C1 segment of cervical spinal cord (tissue), 14 donors: ENCODE measurements at regions not wholly inside any gene's neighbourhood (a gene's known extent, or its start where the extent isn't known, plus 50 kb on each side); places are given as distances from the start of the nearest gene placed in this dataset.
"Not testable (repeated sequence)": the region's sequence is repeated elsewhere in the genome, so short reads cannot be mapped to it uniquely, and the experiment has no call there.

Source experiments
- DNase-seq, 14 donors: peaks; one replicate each; lab custom pipeline; 2025; lab: John Stamatoyannopoulos, UW

DNA sequence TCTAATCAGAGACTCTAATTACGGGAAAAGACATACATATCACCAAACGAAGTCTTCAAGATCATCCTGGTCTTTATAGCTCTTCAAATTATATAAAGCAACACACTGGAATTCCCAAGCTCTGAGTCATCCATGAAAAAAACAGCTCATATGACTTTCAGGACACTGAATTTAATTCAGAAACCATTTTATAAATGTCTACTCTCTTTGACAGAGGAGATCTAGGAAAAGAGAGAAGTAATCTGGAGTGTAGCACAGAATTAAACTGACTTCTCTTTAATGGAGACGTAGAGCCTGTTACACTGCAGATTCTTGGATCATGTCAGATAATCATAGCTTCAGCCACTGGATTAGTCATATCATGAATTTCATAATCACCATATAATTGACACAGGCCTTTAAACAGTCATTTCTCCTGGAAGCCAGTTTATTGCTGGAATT, 86.8 kb upstream of the WSB1 start:
- no peak for DNase-seq

DNA sequence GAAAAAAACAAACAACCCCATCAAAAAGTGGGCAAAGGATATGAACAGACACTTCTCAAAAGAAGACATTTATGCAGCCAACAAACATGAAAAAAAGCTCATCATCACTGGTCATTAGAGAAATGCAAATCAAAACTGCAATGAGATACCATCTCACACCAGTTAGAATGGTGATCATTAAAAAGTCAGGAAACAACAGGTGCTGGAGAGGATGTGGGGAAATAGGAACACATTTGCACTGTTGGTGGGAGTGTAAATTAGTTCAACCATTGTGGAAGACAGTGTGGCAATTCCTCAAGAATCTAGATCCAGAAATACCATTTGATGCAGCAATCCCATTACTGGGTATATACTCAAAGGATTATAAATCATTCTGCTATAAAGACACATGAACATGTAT, 85.5 kb upstream of the WSB1 start:
- DNase-seq: not testable (repeated sequence)

- DNase-seq: no peak
These were observed 84.6 kb upstream of the WSB1 start for GRCh38 chr17:27209316-27209715.

DNA sequence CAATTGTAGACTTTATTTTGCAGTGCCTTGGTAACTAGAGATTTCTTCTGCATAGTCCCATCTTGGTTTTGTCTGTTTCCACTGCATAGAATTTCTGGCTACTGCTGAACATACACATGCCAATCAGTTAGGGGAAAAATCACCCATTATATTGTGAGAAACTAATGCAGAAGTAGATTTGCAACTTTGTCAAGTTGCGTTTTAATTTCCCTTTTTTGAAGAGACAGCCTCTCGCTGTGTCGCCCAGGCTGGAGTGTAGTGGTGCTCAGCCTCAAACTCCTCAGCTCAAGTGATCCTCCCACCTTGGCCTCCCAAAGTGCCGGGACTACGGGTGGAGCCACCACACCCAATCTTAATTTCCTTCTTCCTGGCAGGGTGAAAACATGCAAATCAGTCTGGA, 83.1 kb upstream of the WSB1 start:
- DNase-seq: not testable (repeated sequence)

DNA sequence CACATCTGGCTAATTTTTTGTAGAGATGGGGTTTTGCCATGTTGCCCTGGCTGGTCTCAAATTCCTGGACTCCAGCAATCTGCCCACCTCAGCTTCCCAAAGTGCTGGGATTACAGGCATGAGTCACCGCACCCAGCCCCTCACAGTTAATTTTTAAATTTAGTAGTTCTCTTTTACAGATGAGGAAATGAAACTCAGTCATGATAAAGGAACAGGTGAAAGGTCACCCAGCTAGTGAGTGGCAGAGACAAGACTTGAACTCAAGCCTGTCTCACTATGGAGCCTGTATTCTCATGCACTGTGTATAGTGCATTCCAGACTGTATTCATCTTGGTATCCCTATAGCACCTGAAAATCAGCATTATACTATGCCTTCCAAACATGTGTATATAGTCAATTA, 77.1 kb upstream of the WSB1 start:
- no peak for DNase-seq

GRCh38 chr17:27217631-27218030, 76.3 kb upstream of the WSB1 start:
- no peak for DNase-seq

DNA sequence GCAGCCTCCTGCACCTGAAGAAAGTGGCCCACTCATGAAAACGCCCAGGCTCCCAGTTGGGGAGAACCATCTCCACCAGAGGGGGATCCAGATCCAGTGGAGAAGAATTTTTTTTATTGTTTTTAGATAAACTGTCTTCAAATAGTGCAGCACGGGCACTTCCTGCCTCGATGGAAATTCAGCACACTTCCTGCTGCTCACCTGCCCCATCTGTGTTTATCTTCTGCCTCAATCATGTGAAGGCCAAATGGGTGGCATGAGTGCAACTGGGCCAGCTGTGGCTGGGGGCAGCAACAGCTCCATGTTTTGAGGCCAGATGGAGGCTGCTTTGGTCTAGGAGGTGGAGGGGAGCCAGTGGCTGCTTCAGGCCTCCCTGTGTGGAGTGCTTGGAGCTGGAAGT, 75.9 kb upstream of the WSB1 start:
- DNase-seq: no peak

- DNase-seq: no peak
These were observed 75.0 kb upstream of the WSB1 start for GRCh38 chr17:27218719-27219488.

- DNase-seq: no peak
These were observed 71.4 kb upstream of the WSB1 start for GRCh38 chr17:27222515-27222914.

DNA sequence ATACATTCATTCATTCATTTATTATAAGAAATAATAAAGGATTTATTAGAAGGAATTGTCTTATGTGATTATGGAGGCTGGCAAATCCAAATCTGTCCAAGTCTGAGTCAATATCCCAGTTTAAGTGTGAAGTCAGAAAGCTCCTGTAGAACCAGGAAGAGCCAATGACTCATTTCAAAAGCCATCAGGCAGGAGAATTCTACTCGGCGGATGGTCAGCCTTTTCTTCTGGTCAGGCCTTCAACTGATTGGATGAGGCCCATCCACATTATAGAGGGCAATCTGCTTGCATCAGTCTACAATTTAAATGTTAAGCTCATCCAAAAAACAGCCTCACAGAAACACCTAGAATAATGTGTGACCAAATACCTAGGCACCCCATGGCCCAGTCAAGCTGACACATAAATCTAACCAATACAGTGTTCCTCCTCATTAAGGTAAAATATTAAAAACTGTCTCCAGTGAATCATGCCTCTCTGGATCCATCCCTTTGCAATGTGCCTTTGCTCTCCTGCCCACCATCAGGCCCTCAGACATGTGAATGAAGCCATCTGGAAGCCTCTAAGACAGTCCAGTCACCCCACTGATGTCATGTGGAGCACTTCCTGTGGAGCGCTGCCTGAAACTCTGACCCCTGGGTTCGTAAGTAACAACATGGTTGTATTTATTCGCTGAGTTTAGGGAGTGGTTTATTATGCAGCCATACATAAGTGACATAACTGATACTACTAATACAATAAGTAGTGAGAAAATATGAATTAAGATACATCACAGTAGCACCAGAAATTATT, 69.2 kb upstream of the WSB1 start:
- no peak for DNase-seq

DNA sequence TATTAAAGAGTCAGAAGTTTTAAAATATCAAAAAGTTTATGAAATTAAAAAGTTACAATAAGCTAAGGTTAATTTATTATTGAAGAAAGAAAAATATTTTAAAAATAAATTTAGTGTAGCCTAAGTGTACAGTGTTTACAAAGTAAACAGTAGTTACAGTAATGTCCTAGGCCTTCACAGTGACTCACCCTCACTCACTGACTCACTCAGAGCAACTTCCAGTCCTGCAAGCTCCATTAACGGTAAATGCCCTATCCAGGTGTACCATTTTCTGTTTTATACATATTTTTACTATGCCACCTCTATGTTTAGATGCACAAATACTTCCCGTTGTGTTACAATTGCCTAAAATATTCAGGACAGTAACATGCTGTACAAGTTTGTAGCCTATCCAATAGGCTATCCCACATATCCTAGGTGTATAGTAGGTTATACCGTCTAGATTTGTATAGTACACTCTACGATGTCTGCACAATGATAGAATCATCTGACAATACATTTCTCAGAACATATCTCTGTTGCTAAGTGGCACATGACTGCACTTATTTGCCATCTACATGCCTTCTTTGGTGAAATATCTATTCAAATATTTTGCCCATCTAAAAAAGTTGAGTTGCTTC, 67.2 kb upstream of the WSB1 start:
- DNase-seq: no peak

DNA sequence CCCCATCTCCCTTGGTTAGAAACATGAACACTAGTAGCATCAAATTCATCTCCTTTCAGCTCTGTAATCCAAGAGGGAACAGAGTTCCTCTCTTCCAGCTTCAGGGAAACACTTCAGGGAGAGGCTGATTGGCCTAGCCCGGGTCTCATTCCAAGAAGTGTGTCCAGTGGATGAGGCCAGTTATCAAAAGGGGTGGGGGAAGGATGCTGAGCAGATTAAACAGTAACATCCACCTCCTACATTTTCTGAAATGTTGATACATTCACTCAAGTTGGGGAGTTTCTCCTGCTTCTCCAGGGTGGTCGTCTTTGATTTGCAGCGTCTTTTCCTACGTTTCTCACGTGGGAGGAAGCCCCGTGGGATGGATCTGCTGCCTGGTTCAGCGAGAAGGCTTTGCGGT, 62.9 kb upstream of the WSB1 start:
- no peak for DNase-seq

GRCh38 chr17:27232328-27232727, 61.6 kb upstream of the WSB1 start:
- DNase-seq: no peak

- no peak for DNase-seq
These were observed 60.9 kb upstream of the WSB1 start for GRCh38 chr17:27233059-27233458.

- no peak for DNase-seq
These were observed 60.1 kb upstream of the WSB1 start for GRCh38 chr17:27233776-27234175.

GRCh38 chr17:27236717-27237315, 57.1 kb upstream of the WSB1 start:
- peak in 8 of 14 donors; percentile 8 to 64 (median 44) for DNase-seq

GRCh38 chr17:27237890-27238289, 56.0 kb upstream of the WSB1 start:
- no peak for DNase-seq

DNA sequence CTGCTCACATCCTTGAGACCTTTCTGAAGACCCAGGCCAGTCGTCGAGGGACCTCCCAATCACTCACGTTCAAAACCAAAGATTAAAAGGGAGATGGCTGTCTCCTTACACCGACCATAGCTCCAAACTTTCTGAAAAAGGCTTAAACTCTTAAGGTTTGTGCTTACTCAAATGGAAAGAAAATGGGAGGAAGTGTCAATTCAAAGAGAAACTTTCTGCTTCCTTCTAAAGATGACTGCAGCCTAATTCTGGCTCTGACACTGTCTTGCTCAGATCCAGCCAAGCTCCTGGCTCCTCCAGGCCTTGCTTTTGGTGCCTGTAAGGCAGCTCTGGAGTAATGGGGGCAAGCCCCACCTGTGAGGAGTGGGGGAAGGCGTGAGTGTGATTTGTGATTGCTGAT, 54.9 kb upstream of the WSB1 start:
- no peak for DNase-seq

- DNase-seq: no peak
These were observed 54.3 kb upstream of the WSB1 start for GRCh38 chr17:27239584-27239983.

GRCh38 chr17:27240086-27240801, 53.7 kb upstream of the WSB1 start:
- no peak for DNase-seq

GRCh38 chr17:27240802-27241155, 53.1 kb upstream of the WSB1 start:
- no peak for DNase-seq
